Colonic mucosa (tissue), 4 donors: ENCODE measurements at regions not wholly inside any gene's neighbourhood (a gene's known extent, or its start where the extent isn't known, plus 50 kb on each side); places are given as distances from the start of the nearest gene placed in this dataset.
A peak's percentile ranks its signal among the peaks of the same experiment; 100 is the strongest.

ENCODE experiments used
- DNase-seq: peaks from one replicate; pipeline ENCODE4 v3.0.0-alpha.2; 2020
- H3K27ac ChIP-seq: fragments of 200-600 bp; one replicate; pipeline ENCODE4 v1.8.0; 2021
- H3K27me3 ChIP-seq: fragments of 200-600 bp; one replicate; pipeline ENCODE4 v1.8.0; 2021
- H3K36me3 ChIP-seq: fragments of 200-600 bp; one replicate; pipeline ENCODE4 v1.8.0; 2021
- H3K4me1 ChIP-seq: fragments of 200-600 bp; one replicate; pipeline ENCODE4 v1.8.0; 2021; ENCODE audit warnings: mild to moderate bottlenecking
- H3K4me3 ChIP-seq: fragments of 200-600 bp; one replicate; pipeline ENCODE4 v1.8.0; 2021
- H3K9ac ChIP-seq, 2 donors: one replicate each; pipeline ENCODE4 v1.7.0; 2013; ENCODE audit warnings: control low read depth in 2 of 2, low read depth in 2 of 2, low read length in 2 of 2
- H3K9me3 ChIP-seq: fragments of 200-600 bp; one replicate; pipeline ENCODE4 v1.8.0; 2021
- CTCF ChIP-seq: fragments of 200-600 bp; IDR thresholded peaks from one replicate; pipeline ENCODE4 v1.8.0; 2022; ENCODE audit warnings: antibody characterized with exemption, mild to moderate bottlenecking
- intact Hi-C: fragments of 100-400 bp; cut with DNase I; formaldehyde crosslinking; loops from one replicate; pipeline ENCODE4 v1.14.1; 2022
- donor health status: healthy.
- donor health status: DM: no; HTN: no; CAD: no.
- donor health status: DM: no; HTN: no; CAD: no.

- no peak overlapping the region for H3K27ac ChIP-seq
- H3K9me3 ChIP-seq: no peaks in the 10 kb centered on the region
- H3K4me1 ChIP-seq: no peaks in the 10 kb centered on the region
- no peaks in the 10 kb centered on the region for H3K36me3 ChIP-seq
- no peak for TF ChIP-seq CTCF
- intact Hi-C loops: loop anchor here (10.0 kb wide), 1 partner anchor 545 kb away; no protein-coding TSS in a partner anchor
- H3K27me3 ChIP-seq: no peaks in the 10 kb centered on the region
- no peak overlapping the region for H3K4me3 ChIP-seq
- DNase-seq: no peak
- no peak overlapping the region for H3K9ac ChIP-seq
These were observed 231.8 kb downstream of the AHR start for GRCh38 chr7:17530244-17530643.

- intact Hi-C loops: loop anchor here (10.0 kb wide), 1 partner anchor 546 kb away; no protein-coding TSS in a partner anchor
- Histone ChIP-seq H3K27ac (no peak overlapping the region), H3K9me3 (no peaks in the 10 kb centered on the region), H3K36me3 (no peaks in the 10 kb centered on the region), H3K4me3 (no peak overlapping the region), H3K27me3 (no peaks in the 10 kb centered on the region), H3K4me1 (no peaks in the 10 kb centered on the region), H3K9ac (no peak overlapping the region)
- peak; percentile 22 for TF ChIP-seq CTCF
- DNase-seq: no peak
These were observed 232.4 kb downstream of the AHR start for GRCh38 chr7:17530741-17531421.

GRCh38 chr7:17532861-17533404 lies 234.5 kb downstream of the AHR start:
- Histone ChIP-seq H3K27ac (peak overlapping the region; percentile 24), H3K9ac (no peak overlapping the region)
- no peak for DNase-seq

DNA sequence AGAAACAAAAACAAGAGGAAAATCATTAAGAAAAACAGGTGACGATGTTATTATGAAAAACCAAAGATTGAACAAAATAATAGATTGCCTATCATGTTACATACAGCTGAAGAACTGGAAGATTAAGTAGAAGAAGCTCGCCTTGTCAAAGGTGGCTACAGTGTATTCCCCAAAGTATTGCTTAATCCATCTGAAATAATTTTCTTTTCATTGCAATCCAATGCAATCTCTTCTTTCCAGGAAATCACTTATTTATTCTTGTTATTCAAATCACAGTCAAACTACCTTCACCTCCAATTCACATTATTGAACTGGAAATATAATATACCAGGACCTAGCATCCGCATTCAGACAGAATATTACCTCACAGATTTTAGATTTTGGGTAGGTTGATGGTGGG lies 235.9 kb downstream of the AHR start:
- Histone ChIP-seq H3K4me3 (no peak overlapping the region), H3K9ac (no peak overlapping the region), H3K27ac (no peak overlapping the region), H3K9me3 (no peaks in the 10 kb centered on the region), H3K36me3 (no peaks in the 10 kb centered on the region), H3K27me3 (no peaks in the 10 kb centered on the region), H3K4me1 (no peaks in the 10 kb centered on the region)
- intact Hi-C loops: loop anchor here (10.0 kb wide), 1 partner anchor 550 kb away; no protein-coding TSS in a partner anchor
- TF ChIP-seq CTCF: no peak
- DNase-seq: no peak

More at GRCh38 chr7:17532861-17533404, 234.5 kb downstream of the AHR start:
- Histone ChIP-seq H3K4me3 (no peak overlapping the region), H3K4me1 (no peaks in the 10 kb centered on the region), H3K27me3 (no peaks in the 10 kb centered on the region), H3K9me3 (no peaks in the 10 kb centered on the region), H3K36me3 (no peaks in the 10 kb centered on the region)
- no peak for TF ChIP-seq CTCF
- intact Hi-C loops: loop anchor here (10.0 kb wide), 1 partner anchor 548 kb away; no protein-coding TSS in a partner anchor

GRCh38 chr7:17535776-17536175 lies 237.3 kb downstream of the AHR start:
- intact Hi-C loops: loop anchor here (10.0 kb wide), 1 partner anchor 551 kb away; no protein-coding TSS in a partner anchor
- Histone ChIP-seq H3K4me3 (no peak overlapping the region), H3K27ac (no peak overlapping the region), H3K4me1 (no peaks in the 10 kb centered on the region), H3K27me3 (no peaks in the 10 kb centered on the region), H3K9me3 (no peaks in the 10 kb centered on the region), H3K9ac (no peak overlapping the region), H3K36me3 (no peaks in the 10 kb centered on the region)
- no peak for TF ChIP-seq CTCF
- DNase-seq: no peak
